ENCODE measurements at regions not wholly inside any gene's neighbourhood (a gene's known extent, or its start where the extent isn't known, plus 50 kb on each side); places are given as distances from the start of the nearest gene placed in this dataset.

GRCh38 chr4:29009908-29010307, 1710.3 kb upstream of the PCDH7 start:
- TF ChIP-seq POLR2A (IDR thresholded peaks at IDR 0.05) (no peak), EP300 (IDR thresholded peaks at IDR 0.05) (no peak)
- TF ChIP-seq, protein P1, sequence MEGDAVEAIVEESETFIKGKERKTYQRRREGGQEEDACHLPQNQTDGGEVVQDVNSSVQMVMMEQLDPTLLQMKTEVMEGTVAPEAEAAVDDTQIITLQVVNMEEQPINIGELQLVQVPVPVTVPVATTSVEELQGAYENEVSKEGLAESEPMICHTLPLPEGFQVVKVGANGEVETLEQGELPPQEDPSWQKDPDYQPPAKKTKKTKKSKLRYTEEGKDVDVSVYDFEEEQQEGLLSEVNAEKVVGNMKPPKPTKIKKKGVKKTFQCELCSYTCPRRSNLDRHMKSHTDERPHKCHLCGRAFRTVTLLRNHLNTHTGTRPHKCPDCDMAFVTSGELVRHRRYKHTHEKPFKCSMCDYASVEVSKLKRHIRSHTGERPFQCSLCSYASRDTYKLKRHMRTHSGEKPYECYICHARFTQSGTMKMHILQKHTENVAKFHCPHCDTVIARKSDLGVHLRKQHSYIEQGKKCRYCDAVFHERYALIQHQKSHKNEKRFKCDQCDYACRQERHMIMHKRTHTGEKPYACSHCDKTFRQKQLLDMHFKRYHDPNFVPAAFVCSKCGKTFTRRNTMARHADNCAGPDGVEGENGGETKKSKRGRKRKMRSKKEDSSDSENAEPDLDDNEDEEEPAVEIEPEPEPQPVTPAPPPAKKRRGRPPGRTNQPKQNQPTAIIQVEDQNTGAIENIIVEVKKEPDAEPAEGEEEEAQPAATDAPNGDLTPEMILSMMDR (IDR thresholded peaks at IDR 0.05): no peak

All from tibial nerve (tissue), 4 donors.